CD4-positive, alpha-beta T cell treated with Interleukin-10 for 1 hour (primary cell): ENCODE measurements at regions not wholly inside any gene's neighbourhood (a gene's known extent, or its start where the extent isn't known, plus 50 kb on each side); places are given as distances from the start of the nearest gene placed in this dataset.

Source experiments
- DNase-seq: peaks from one replicate; pipeline ENCODE4 v3.0.0-alpha.2; 2020

GRCh38 chr6:4553387-4553786, 222.8 kb upstream of the CDYL start:
- no peak for DNase-seq

GRCh38 chr6:4550227-4550597, 226.0 kb upstream of the CDYL start:
- no peak for DNase-seq

GRCh38 chr6:4549556-4550226, 226.5 kb upstream of the CDYL start:
- no peak for DNase-seq

- DNase-seq: no peak
Observed at GRCh38 chr6:4545893-4546292, 230.3 kb upstream of the CDYL start.

- DNase-seq: no peak
Observed at GRCh38 chr6:4543596-4543995, 232.6 kb upstream of the CDYL start.

GRCh38 chr6:4533576-4533975, 242.6 kb upstream of the CDYL start:
- DNase-seq: no peak

GRCh38 chr6:4531406-4531805, 244.8 kb upstream of the CDYL start:
- DNase-seq: no peak

- DNase-seq: no peak
Observed at GRCh38 chr6:4522453-4522852, 253.8 kb upstream of the CDYL start.

- no peak for DNase-seq
Observed at GRCh38 chr6:4521070-4521469, 255.1 kb upstream of the CDYL start.

- DNase-seq: no peak
Observed at GRCh38 chr6:4518506-4518905, 257.7 kb upstream of the CDYL start.

GRCh38 chr6:4516206-4516605, 260.0 kb upstream of the CDYL start:
- no peak for DNase-seq

GRCh38 chr6:4513561-4513960, 262.6 kb upstream of the CDYL start:
- no peak for DNase-seq

- no peak for DNase-seq
Observed at GRCh38 chr6:4512051-4512471, 264.1 kb upstream of the CDYL start.

- DNase-seq: no peak
Observed at GRCh38 chr6:4511641-4512020, 264.6 kb upstream of the CDYL start.

GRCh38 chr6:4510906-4511640, 265.1 kb upstream of the CDYL start:
- no peak for DNase-seq

- DNase-seq: no peak
Observed at GRCh38 chr6:4510317-4510716, 265.9 kb upstream of the CDYL start.

- no peak for DNase-seq
Observed at GRCh38 chr6:4509506-4509905, 266.7 kb upstream of the CDYL start.

GRCh38 chr6:4506792-4507191, 269.4 kb upstream of the CDYL start:
- no peak for DNase-seq

GRCh38 chr6:4506223-4506622, 270.0 kb upstream of the CDYL start:
- DNase-seq: no peak

- no peak for DNase-seq
Observed at GRCh38 chr6:4504700-4505099, 271.5 kb upstream of the CDYL start.

GRCh38 chr6:4503700-4504099, 272.5 kb upstream of the CDYL start:
- DNase-seq: no peak

GRCh38 chr6:4496284-4496683, 279.9 kb upstream of the CDYL start:
- DNase-seq: no peak

GRCh38 chr6:4491501-4492260, 284.5 kb upstream of the CDYL start:
- no peak for DNase-seq

GRCh38 chr6:4489538-4489937, 286.7 kb upstream of the CDYL start:
- no peak for DNase-seq
